Hepatocyte (in vitro differentiated cells): ENCODE measurements at regions not wholly inside any gene's neighbourhood (a gene's known extent, or its start where the extent isn't known, plus 50 kb on each side); places are given as distances from the start of the nearest gene placed in this dataset.

Experiments used
- DNase-seq: peaks from one replicate; pipeline ENCODE4 v3.0.0-alpha.2; 2016; ENCODE audit warnings: low spot score
- H2AFZ ChIP-seq: fragments of 200-600 bp; sonication (generic); 2 replicates; pipeline ENCODE4 v1.6.0; 2016; ENCODE audit warnings: antibody characterized with exemption, mild to moderate bottlenecking
- H3K27ac ChIP-seq: fragments of 200-600 bp; sonication (generic); 2 replicates; pipeline ENCODE4 v1.5.1; 2016; ENCODE audit warnings: mild to moderate bottlenecking
- H3K27me3 ChIP-seq: fragments of 200-600 bp; sonication (generic); 2 replicates; pipeline ENCODE4 v1.6.1; 2016
- H3K36me3 ChIP-seq: fragments of 200-600 bp; sonication (generic); replicated peaks from 2 replicates; pipeline ENCODE4 v1.5.1; 2016; ENCODE audit warnings: low read depth; ENCODE audit not compliant: insufficient read depth
- H3K4me1 ChIP-seq: fragments of 200-600 bp; sonication (generic); 2 replicates; pipeline ENCODE4 v1.5.1; 2016; ENCODE audit warnings: mild to moderate bottlenecking, moderate library complexity; ENCODE audit not compliant: insufficient read depth
- H3K4me2 ChIP-seq: fragments of 200-600 bp; sonication (generic); 2 replicates; pipeline ENCODE4 v1.6.0; 2016
- H3K4me3 ChIP-seq: fragments of 200-600 bp; sonication (generic); 2 replicates; pipeline ENCODE4 v1.5.1; 2016; ENCODE audit warnings: mild to moderate bottlenecking
- H3K79me2 ChIP-seq: fragments of 200-600 bp; sonication (generic); 2 replicates; pipeline ENCODE4 v1.6.0; 2017; ENCODE audit warnings: mild to moderate bottlenecking
- H3K9me2 ChIP-seq: fragments of 200-600 bp; sonication (generic); replicated peaks from 2 replicates; pipeline ENCODE4 v1.6.0; 2017; ENCODE audit warnings: mild to moderate bottlenecking; ENCODE audit not compliant: insufficient read depth
- H3K9me3 ChIP-seq: fragments of 200-600 bp; sonication (generic); 2 replicates; pipeline ENCODE4 v1.5.1; 2016; ENCODE audit warnings: low read depth, mild to moderate bottlenecking
- H4K20me1 ChIP-seq: fragments of 200-600 bp; sonication (generic); 2 replicates; pipeline ENCODE4 v1.6.0; 2016; ENCODE audit warnings: mild to moderate bottlenecking; ENCODE audit not compliant: insufficient read depth, poor library complexity, severe bottlenecking
- EZH2 ChIP-seq: fragments of 200-600 bp; sonication (generic); IDR thresholded peaks from 2 replicates; pipeline ENCODE4 v1.6.1; 2016; ENCODE audit warnings: antibody characterized with exemption, mild to moderate bottlenecking, borderline replicate concordance
- EZH2phosphoT487 ChIP-seq: fragments of 200-600 bp; sonication (generic); IDR thresholded peaks from one replicate; pipeline ENCODE4 v1.6.1; 2018; ENCODE audit warnings: antibody characterized with exemption, mild to moderate bottlenecking, low read depth, moderate library complexity; ENCODE audit not compliant: unreplicated experiment, severe bottlenecking
- WGBS: methylation state at CpG from one replicate; pipeline ENCODE4 v1.1.6; 2016; ENCODE audit warnings: low lambda C conversion rate; ENCODE audit errors: missing lambda C conversion rate; 5-methylcytosine and 5-hydroxymethylcytosine counted together
- TF ChIP-seq, protein P1 (sequence below): fragments of 200-600 bp; sonication (generic); IDR thresholded peaks from 2 replicates; pipeline ENCODE4 v1.5.1; 2016; ENCODE audit warnings: antibody characterized with exemption, mild to moderate bottlenecking; ENCODE audit not compliant: poor library complexity

DNA sequence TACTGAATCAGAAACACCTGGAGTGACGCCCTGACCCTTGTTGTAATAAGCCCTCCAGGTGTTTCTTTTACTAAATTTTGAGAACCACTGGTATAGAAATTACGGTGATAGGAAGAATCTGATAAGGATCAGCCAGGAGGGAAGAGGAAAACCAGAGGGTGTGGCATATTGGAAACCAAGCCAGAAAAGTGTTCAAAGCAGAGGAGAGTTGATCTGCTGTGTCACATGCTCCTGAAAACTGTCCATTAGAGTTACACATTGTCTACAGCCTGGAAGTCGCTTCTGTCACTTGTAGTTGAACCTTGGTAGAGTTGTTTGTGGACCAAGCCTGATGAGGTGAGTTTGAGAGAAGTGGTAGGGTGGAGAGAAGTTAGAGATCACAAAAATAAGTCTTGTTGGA is 497.4 kb downstream of the ENC1 start:
- no peaks in the 10 kb centered on the region for H3K79me2 ChIP-seq
- no peak overlapping the region for H3K27ac ChIP-seq
- no peaks in the 10 kb centered on the region for H3K36me3 ChIP-seq
- H3K4me3 ChIP-seq: no peak overlapping the region
- no peak overlapping the region for H2AFZ ChIP-seq
- TF ChIP-seq, protein P1, sequence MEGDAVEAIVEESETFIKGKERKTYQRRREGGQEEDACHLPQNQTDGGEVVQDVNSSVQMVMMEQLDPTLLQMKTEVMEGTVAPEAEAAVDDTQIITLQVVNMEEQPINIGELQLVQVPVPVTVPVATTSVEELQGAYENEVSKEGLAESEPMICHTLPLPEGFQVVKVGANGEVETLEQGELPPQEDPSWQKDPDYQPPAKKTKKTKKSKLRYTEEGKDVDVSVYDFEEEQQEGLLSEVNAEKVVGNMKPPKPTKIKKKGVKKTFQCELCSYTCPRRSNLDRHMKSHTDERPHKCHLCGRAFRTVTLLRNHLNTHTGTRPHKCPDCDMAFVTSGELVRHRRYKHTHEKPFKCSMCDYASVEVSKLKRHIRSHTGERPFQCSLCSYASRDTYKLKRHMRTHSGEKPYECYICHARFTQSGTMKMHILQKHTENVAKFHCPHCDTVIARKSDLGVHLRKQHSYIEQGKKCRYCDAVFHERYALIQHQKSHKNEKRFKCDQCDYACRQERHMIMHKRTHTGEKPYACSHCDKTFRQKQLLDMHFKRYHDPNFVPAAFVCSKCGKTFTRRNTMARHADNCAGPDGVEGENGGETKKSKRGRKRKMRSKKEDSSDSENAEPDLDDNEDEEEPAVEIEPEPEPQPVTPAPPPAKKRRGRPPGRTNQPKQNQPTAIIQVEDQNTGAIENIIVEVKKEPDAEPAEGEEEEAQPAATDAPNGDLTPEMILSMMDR: no peak
- TF ChIP-seq EZH2 (no peak), EZH2phosphoT487 (no peak)
- H3K27me3 ChIP-seq: no peaks in the 10 kb centered on the region
- no peaks in the 10 kb centered on the region for H4K20me1 ChIP-seq
- no peaks in the 10 kb centered on the region for H3K9me3 ChIP-seq
- no peaks in the 10 kb centered on the region for H3K9me2 ChIP-seq
- 88% methylated on average over 3 of the region's 3 CpGs for WGBS
- DNase-seq: no peak
- H3K4me2 ChIP-seq: no peak overlapping the region
- no peaks in the 10 kb centered on the region for H3K4me1 ChIP-seq

DNA sequence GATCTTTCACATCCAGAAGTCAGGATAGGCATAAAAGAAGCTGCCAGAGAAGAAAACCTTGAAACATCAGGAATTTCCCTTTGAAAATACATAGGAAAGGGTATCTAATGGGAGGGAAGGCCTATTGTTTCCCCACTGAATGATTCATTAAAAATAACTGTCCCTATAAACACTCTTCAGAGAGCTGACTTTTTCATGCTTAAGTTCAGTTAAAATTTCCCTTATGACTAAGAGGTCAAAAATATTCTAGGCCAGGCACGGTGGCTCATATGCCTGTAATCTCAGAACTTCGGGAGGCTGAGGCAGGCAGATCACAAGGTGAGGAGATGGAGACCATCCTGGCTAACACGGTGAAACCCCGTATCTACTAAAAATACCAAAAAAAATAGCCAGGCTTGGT is 499.5 kb downstream of the ENC1 start:
- no peaks in the 10 kb centered on the region for H3K36me3 ChIP-seq
- TF ChIP-seq EZH2phosphoT487: no peak
- TF ChIP-seq, protein P1: no peak
- no peak for TF ChIP-seq EZH2
- no peak overlapping the region for H2AFZ ChIP-seq
- H3K27me3 ChIP-seq: no peaks in the 10 kb centered on the region
- H3K9me2 ChIP-seq: no peaks in the 10 kb centered on the region
- no peak for DNase-seq
- H4K20me1 ChIP-seq: no peaks in the 10 kb centered on the region
- 86% methylated on average over 4 of the region's 4 CpGs for WGBS
- H3K9me3 ChIP-seq: no peaks in the 10 kb centered on the region
- no peaks in the 10 kb centered on the region for H3K4me1 ChIP-seq
- no peak overlapping the region for H3K27ac ChIP-seq
- no peak overlapping the region for H3K4me2 ChIP-seq
- no peaks in the 10 kb centered on the region for H3K79me2 ChIP-seq
- no peak overlapping the region for H3K4me3 ChIP-seq

DNA sequence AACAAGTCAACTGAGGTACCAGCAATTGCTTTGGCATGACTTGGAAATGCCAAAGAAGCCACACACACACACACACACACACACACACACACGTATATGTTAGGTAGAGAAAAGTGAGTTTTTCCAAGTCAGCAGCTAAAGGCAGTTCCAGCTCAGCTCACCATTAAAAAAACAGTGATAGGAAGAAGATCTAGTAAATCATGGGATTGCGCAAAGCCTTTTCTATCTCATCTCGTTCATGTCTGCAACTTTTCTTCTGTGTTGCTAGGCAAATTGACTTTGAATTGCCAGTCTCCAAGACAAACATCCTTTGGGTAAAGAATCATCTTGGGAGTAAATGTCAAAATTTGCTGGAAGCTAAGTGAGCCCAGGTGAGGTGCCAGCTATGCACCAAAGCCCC is 500.1 kb downstream of the ENC1 start:
- TF ChIP-seq EZH2phosphoT487 (no peak), EZH2 (no peak)
- TF ChIP-seq, protein P1: no peak
- Histone ChIP-seq H3K79me2 (no peaks in the 10 kb centered on the region), H3K4me2 (no peak overlapping the region), H3K9me2 (no peaks in the 10 kb centered on the region), H2AFZ (no peak overlapping the region), H3K27ac (no peak overlapping the region), H3K27me3 (no peaks in the 10 kb centered on the region), H3K9me3 (no peaks in the 10 kb centered on the region), H3K4me3 (no peak overlapping the region), H3K36me3 (no peaks in the 10 kb centered on the region), H3K4me1 (no peaks in the 10 kb centered on the region), H4K20me1 (no peaks in the 10 kb centered on the region)
- DNase-seq: no peak
- WGBS: 70% methylated on average over 3 of the region's 3 CpGs

DNA sequence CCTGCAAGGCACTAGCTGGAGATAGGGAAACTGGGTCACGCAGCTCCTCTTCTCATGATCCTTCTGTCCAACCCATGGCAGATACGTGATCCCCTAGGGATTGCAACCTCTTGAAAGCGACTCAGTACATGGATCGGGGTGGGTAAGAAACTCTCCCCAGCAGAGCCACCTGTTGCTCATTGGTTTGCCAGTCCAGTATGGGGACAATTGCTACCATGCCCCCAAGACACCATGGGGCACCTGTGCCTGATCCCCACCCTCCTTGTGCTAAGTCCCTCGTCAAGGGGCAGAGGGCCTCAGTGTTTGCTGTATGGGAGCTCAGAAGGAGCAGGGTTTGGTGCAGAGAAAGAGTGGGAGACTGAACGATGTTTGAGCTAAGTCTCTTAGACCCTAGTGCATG is 500.9 kb downstream of the ENC1 start:
- no peak for DNase-seq
- WGBS: 97% methylated on average over 6 of the region's 6 CpGs
- H3K4me3 ChIP-seq: no peak overlapping the region

More for the DNA sequence above, 500.9 kb downstream of the ENC1 start:
- Histone ChIP-seq H3K27ac (no peak overlapping the region), H3K79me2 (no peaks in the 10 kb centered on the region), H3K4me1 (no peaks in the 10 kb centered on the region), H3K9me3 (no peaks in the 10 kb centered on the region), H3K9me2 (no peaks in the 10 kb centered on the region), H3K27me3 (no peaks in the 10 kb centered on the region), H2AFZ (no peak overlapping the region), H4K20me1 (no peaks in the 10 kb centered on the region), H3K4me2 (no peak overlapping the region), H3K36me3 (no peaks in the 10 kb centered on the region)
- TF ChIP-seq, protein P1: no peak
- TF ChIP-seq EZH2: no peak
- TF ChIP-seq EZH2phosphoT487: no peak
